Mesodermal cell (in vitro differentiated cells): ENCODE measurements at regions not wholly inside any gene's neighbourhood (a gene's known extent, or its start where the extent isn't known, plus 50 kb on each side); places are given as distances from the start of the nearest gene placed in this dataset.

ENCODE experiments used
- H3K27ac ChIP-seq: 2 replicates; pipeline ENCODE4 v1.7.0; 2013; ENCODE audit warnings: mild to moderate bottlenecking, low read depth, low read length, moderate library complexity; ENCODE audit not compliant: severe bottlenecking
- H3K36me3 ChIP-seq: 2 replicates; pipeline ENCODE4 v1.7.1; 2013; ENCODE audit warnings: mild to moderate bottlenecking, low read length, moderate library complexity; ENCODE audit not compliant: control insufficient read depth, insufficient read depth
- H3K4me1 ChIP-seq: one replicate; pipeline ENCODE4 v1.7.1; 2013; ENCODE audit warnings: mild to moderate bottlenecking, low read length; ENCODE audit not compliant: insufficient read depth, control insufficient read depth, poor library complexity, severe bottlenecking
- H3K4me3 ChIP-seq: 2 replicates; pipeline ENCODE4 v1.7.0; 2013; ENCODE audit warnings: low read length, control low read depth, mild to moderate bottlenecking; ENCODE audit not compliant: insufficient read depth, poor library complexity, severe bottlenecking; ENCODE audit errors: extremely low read depth
- H3K9me3 ChIP-seq: 2 replicates; pipeline ENCODE4 v1.7.1; 2013; ENCODE audit warnings: mild to moderate bottlenecking, low read length, moderate library complexity; ENCODE audit not compliant: control insufficient read depth
- WGBS, 2 experiments: methylation state at CpG; one replicate each; pipeline ENCODE4 v1.1.5; 2013; ENCODE audit warnings: missing lambda C conversion rate in 2 of 2; ENCODE audit not compliant: insufficient coverage in 2 of 2; 5-methylcytosine and 5-hydroxymethylcytosine counted together

DNA sequence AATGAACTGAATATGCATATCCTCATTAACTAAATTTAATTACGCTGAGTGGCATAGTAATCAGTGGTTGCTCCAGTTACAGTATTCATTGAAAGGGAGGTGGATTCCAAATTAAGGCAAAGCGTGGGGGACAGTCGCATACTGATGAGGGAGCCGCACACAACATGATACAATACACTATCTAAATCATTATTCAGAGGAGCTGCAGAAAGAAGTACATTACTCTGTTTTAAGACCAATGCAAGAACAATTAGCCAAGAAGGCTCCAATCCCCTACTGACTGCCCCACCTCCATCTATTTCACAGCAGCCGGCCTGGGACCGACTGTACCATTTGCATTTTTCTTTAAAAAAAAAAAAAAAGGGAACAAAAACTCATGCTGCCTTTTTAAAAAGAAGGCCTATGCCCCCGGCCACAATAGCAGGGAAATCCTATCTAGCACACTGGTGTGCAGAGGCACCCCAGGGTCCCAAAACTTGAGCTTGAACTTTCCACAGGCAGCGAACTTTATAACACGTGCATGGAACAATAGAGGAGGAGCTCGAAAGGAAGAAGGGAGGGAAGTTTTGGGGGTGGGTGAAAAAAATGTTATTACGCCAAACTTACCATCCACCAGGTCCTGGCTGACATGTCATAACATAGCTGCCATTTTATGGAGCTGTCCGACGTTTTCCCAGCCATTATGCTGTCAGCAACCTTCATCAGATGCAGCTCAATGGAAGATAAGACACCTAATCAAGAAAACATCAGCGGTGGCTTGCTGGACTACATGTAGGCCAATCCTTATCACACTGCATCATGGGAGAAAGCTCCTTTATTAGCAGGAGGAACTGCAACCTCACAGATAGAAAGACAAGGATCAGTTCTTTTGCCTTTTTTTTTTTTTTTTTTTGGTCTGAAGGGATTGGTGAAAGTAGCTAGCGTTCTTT lies 161.6 kb downstream of the ZDHHC21 start:
- Histone ChIP-seq H3K9me3 (no peaks in the 10 kb centered on the region), H3K4me1 (peaks cover 19% of the 10 kb centered on the region), H3K27ac (no peak overlapping the region), H3K4me3 (no peak overlapping the region), H3K36me3 (no peaks in the 10 kb centered on the region)
- 83 to 89% methylated on average over 3 to 9 of the region's 15 CpGs for WGBS, 2 experiments

DNA sequence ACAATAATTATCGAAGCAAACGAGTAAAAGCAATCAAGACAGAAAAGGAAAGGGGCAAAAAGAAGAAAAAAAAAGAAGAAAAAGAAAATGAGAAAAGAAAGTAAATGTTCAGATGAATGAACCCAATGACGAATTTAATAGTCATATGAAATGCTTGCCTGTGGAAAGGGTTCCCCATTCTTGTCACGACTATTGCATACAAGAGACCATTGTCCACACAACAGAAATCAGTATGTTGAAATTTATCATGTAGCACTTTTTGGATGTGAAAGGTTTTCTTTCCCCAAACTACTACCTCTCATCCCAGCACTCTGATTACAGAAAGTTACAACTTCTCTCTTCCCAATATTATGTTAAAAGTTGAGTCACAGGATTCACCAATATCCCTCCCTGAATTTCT lies 162.4 kb downstream of the ZDHHC21 start:
- Histone ChIP-seq H3K27ac (no peak overlapping the region), H3K9me3 (no peaks in the 10 kb centered on the region), H3K4me3 (no peak overlapping the region), H3K36me3 (no peaks in the 10 kb centered on the region), H3K4me1 (peaks cover 19% of the 10 kb centered on the region)
- 93 to 95% methylated on average over 3 of the region's 4 CpGs for WGBS, 2 experiments

DNA sequence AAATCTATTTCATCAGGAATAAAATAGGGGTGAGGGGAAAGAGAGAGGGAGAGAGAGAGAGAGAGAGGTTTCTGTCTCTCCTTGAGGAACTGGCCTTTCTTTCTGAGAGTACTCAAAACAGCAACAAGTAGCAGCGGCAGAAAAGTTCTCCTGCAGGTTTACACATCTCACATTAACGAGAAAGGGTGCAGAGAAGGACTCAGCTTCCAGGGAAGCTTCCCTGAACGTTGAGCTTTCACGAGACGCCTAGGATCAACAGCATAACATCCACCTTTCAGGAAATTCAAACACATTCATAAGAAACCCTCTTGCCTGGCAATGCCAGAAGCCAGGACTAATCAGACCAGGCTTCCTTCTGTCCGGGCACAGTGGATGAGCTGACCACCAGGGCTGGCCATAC lies 162.9 kb downstream of the ZDHHC21 start:
- Histone ChIP-seq H3K9me3 (no peaks in the 10 kb centered on the region), H3K4me1 (peaks cover 19% of the 10 kb centered on the region), H3K36me3 (no peaks in the 10 kb centered on the region), H3K4me3 (no peak overlapping the region), H3K27ac (no peak overlapping the region)
- WGBS, 2 experiments = 57 to 76% methylated on average over 3 to 5 of the region's 6 CpGs

DNA sequence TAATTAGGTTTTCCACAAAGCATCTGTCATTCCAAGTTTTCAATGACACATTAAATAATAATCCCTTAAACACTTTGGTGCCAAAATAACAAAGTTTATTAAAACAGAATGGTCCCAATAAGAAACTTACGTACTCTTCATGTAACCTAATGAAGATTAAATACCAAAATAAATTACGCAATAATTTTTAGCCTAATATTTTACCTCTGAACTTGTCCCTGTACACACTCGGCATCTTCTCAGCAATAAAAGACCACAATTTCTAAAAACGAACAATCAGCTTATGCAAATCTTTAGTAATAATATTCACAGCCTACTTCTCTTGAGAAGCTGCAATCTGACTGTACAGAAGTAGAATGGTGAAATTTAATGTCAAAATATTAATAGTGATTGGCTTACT lies 163.6 kb downstream of the ZDHHC21 start:
- Histone ChIP-seq H3K36me3 (no peaks in the 10 kb centered on the region), H3K4me3 (no peak overlapping the region), H3K4me1 (peaks cover 19% of the 10 kb centered on the region), H3K9me3 (no peaks in the 10 kb centered on the region), H3K27ac (no peak overlapping the region)
- 88 to 100% methylated on average over 3 of the region's 4 CpGs for WGBS, 2 experiments

DNA sequence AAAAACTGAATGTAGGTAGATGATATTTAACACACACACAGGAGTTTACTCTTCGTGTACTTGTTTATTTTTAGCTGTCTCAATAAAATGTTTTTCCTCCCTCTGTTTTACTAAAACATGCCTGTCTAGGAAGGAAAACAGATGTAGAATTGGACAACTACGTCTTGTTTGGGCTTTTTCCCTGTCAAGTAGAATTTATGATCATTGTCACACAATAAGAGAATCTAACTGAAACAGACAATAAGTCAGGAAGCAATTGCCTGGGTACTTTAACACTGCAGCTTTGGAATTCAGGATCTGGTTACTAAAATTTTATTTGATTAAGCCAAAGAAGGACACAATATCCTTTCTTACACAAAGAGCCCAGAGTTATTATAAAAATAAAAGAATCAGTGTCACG lies 164.2 kb downstream of the ZDHHC21 start:
- H3K4me3 ChIP-seq = no peak overlapping the region
- no peak overlapping the region for H3K27ac ChIP-seq
- H3K9me3 ChIP-seq = no peaks in the 10 kb centered on the region
- no peaks in the 10 kb centered on the region for H3K36me3 ChIP-seq
- peaks cover 16% of the 10 kb centered on the region for H3K4me1 ChIP-seq
- no CpG with 5 or more reads among the region's 3 CpGs for WGBS, 2 experiments

DNA sequence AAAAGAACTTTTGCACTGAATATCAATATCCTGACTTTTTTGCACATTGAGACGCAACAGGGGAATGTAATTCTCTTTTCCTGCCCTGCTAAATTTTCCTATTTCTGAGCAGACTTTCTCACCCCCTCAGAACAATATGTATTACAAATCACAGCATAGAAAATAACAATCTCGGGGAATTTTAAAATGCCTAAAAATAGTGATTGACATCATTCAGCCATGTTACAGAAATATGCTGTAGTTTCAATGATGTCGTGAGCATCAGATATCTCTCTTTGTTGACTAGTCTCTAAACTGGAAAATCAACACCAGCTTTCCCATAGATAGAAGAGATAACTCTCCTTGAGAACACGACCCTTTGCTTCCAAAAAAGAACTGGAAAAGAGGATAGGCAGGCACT lies 166.7 kb downstream of the ZDHHC21 start:
- Histone ChIP-seq H3K9me3 (no peaks in the 10 kb centered on the region), H3K4me1 (no peaks in the 10 kb centered on the region), H3K27ac (no peak overlapping the region), H3K36me3 (no peaks in the 10 kb centered on the region), H3K4me3 (no peak overlapping the region)
- 93 to 100% methylated on average over 1 to 2 of the region's 4 CpGs for WGBS, 2 experiments

DNA sequence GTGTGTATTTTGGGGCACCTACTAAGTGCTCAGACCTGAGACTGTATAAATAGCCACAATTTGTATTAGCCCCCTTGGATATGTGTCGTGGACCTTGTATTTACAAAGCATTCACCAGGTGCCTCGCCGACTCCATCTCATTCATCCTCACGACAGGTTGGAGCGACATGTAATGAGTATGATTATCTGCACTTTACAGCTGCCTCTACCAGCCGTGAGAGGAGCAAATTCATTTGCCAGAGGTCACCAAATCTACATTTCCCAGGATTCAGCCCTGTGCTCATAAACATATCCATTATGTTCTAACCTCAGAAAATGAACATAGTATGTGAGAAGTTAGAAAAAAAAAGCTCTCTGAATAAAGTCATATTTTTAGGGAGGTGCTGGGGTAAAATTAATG lies 167.4 kb downstream of the ZDHHC21 start:
- H3K4me1 ChIP-seq = no peaks in the 10 kb centered on the region
- 80 to 100% methylated on average over 1 to 5 of the region's 6 CpGs for WGBS, 2 experiments
- no peaks in the 10 kb centered on the region for H3K9me3 ChIP-seq
- H3K4me3 ChIP-seq = no peak overlapping the region
- no peaks in the 10 kb centered on the region for H3K36me3 ChIP-seq
- H3K27ac ChIP-seq = no peak overlapping the region

DNA sequence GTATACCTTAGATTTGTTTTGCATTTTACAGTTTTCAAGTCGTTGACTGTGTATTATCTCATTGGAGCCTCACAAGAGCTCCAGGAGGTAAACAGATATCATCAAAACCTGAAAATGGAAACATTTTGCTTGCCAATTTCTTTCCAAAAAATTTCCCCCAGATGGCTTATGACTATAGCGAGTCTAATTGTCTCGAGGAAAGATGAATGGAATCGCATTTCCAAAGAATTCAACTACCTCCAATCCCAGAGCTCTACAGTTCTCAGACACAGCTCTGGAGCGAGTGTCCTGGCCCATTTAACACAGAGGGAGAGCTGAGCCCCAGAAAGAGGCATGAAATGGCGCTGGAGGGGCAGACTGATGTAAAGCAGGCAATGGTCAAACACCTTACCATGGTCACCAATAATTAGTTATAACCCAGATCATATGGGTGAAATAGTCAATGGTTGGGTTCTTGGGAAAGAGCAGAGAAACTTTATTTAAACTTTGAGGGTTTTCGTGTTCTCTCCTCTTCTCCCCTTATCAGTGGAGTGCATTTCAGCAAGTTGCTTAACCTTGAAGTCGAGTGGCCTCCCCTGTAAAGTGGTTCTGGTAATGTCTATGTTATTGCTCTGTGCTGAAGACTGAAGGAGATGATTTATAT lies 168.2 kb downstream of the ZDHHC21 start:
- WGBS, 2 experiments = 94% methylated on average over 5 of the region's 8 CpGs; no CpG with 5 or more reads in 1 of the 2 experiments

DNA sequence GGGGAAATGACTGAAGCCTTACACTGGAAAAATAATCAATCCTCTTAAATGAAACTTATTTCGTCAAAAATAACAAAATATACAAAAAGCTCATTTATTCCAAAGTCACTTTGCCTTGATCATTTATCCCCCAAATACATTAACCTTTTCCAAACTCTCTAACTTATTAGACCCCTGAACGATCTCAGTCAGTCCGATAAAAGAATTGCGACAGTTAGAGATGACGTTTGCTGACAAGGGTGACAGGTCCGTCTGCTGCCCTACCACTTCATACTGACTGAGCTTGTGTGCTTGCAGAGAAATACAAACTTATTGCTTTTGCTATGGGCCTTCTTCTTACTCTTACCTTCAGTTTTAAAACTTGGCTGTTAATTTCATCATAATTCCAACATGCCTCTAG lies 169.7 kb downstream of the ZDHHC21 start:
- no peaks in the 10 kb centered on the region for H3K4me1 ChIP-seq
- H3K9me3 ChIP-seq = no peaks in the 10 kb centered on the region
- H3K36me3 ChIP-seq = no peaks in the 10 kb centered on the region
- no peak overlapping the region for H3K27ac ChIP-seq
- H3K4me3 ChIP-seq = no peak overlapping the region
- WGBS, 2 experiments = 89 to 90% methylated on average over 6 of the region's 6 CpGs

More for the DNA sequence above, 168.2 kb downstream of the ZDHHC21 start:
- Histone ChIP-seq H3K9me3 (no peaks in the 10 kb centered on the region), H3K36me3 (no peaks in the 10 kb centered on the region), H3K27ac (no peak overlapping the region), H3K4me1 (no peaks in the 10 kb centered on the region), H3K4me3 (no peak overlapping the region)

DNA sequence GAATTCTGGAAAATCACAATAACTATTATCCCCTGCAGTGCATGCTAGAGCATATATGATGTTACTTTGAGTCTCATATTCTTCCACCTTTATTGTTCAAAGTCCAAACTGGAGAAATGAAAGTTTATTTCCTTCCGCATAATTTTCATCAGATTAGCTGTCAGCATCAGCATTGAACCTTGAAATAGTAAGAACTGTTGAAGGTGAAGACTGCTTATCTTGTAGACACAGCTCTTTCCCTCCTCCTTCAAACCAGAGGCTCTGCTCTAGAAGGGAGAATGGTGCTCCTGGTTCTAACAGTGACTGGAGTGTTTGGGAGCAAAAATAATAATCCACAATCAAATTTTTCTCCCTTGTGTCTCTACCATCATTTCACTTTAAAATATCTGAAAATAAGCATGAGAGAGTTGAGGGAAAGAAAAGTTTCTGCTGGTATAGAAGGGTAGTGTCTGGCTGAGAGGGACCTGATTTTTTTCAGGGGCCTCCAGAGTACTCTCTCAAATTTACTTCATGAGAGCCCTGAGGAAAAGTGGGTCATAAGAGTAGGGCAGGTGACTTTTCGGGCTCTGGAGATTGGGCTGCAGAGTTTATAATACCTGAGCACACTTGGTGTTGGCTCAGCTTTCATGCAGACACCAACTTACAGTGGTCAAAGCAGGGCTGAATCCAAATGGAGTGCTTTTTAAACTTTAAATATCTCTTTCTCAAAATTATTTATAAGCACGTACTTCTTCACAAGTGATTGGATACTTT lies 170.4 kb downstream of the ZDHHC21 start:
- H3K4me3 ChIP-seq = no peak overlapping the region
- 86 to 100% methylated on average over 2 of the region's 3 CpGs for WGBS, 2 experiments

More for the DNA sequence above, 170.4 kb downstream of the ZDHHC21 start:
- H3K27ac ChIP-seq = no peak overlapping the region
- H3K4me1 ChIP-seq = no peaks in the 10 kb centered on the region
- no peaks in the 10 kb centered on the region for H3K9me3 ChIP-seq
- no peaks in the 10 kb centered on the region for H3K36me3 ChIP-seq
